ENCODE measurements at regions not wholly inside any gene's neighbourhood (a gene's known extent, or its start where the extent isn't known, plus 50 kb on each side); places are given as distances from the start of the nearest gene placed in this dataset.

DNA sequence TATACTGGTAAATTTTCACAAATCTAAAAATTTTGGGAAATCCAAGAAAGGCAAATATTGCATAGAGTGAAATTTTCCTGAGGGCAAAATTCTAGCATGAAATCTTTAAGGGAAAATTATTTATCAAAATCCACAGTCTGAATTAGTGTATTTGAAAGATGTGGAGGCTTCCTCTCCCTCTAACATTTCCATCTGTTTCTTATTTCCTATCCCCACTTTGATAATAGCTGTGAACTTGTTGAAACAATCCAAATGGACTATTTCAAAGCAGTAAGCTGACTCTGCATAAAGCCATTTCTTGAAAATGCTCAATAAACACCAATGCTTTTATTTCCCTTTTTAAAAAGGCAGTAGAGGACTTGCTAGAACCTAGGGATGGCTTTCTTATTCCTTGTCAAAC lies 107.3 kb upstream of the PABPC4L start:
- H3K36me3 ChIP-seq: no peaks in the 10 kb centered on the region
- no peak overlapping the region for H3K27ac ChIP-seq
- H3K4me1 ChIP-seq: no peaks in the 10 kb centered on the region
- no peak overlapping the region for H3K4me3 ChIP-seq
- no peaks in the 10 kb centered on the region for H3K9me3 ChIP-seq
- H3K27me3 ChIP-seq: no peaks in the 10 kb centered on the region
- ATAC-seq (ENCODE audit: low FRiP score in 2 of 2) (no peak), DNase-seq (no peak)
- TF ChIP-seq POLR2AphosphoS5 (IDR thresholded peaks at IDR 0.05): no peak

DNA sequence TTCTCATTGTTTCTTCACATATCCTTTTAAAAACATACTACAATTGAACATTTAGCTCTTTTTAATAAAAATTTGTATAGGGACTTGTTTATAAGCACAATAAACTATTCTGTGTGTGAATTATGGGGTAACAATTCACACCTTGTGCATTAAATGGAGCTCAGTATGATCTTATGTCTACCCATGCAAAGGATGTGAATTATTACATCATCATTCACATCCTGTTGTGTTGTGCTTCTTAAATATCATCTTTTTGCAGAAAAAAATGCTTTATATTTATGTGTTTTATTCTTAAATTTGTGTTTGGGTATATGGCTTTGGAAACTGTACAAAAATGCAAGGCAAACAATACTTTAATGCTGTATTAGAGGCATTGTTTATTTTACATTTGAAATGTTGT lies 96.7 kb upstream of the PABPC4L start:
- no peaks in the 10 kb centered on the region for H3K4me1 ChIP-seq
- no peak overlapping the region for H3K27ac ChIP-seq
- H3K9me3 ChIP-seq: peaks cover 0 to 5% (median 0%) of the 10 kb centered on the region in 4 donors
- ATAC-seq (ENCODE audit: low FRiP score in 2 of 2) (no peak), DNase-seq (no peak)
- TF ChIP-seq POLR2A (IDR thresholded peaks at IDR 0.05): no peak
- TF ChIP-seq POLR2AphosphoS5 (IDR thresholded peaks at IDR 0.05): no peak
- TF ChIP-seq, protein P1, sequence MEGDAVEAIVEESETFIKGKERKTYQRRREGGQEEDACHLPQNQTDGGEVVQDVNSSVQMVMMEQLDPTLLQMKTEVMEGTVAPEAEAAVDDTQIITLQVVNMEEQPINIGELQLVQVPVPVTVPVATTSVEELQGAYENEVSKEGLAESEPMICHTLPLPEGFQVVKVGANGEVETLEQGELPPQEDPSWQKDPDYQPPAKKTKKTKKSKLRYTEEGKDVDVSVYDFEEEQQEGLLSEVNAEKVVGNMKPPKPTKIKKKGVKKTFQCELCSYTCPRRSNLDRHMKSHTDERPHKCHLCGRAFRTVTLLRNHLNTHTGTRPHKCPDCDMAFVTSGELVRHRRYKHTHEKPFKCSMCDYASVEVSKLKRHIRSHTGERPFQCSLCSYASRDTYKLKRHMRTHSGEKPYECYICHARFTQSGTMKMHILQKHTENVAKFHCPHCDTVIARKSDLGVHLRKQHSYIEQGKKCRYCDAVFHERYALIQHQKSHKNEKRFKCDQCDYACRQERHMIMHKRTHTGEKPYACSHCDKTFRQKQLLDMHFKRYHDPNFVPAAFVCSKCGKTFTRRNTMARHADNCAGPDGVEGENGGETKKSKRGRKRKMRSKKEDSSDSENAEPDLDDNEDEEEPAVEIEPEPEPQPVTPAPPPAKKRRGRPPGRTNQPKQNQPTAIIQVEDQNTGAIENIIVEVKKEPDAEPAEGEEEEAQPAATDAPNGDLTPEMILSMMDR (IDR thresholded peaks at IDR 0.05): no peak
- TF ChIP-seq EP300 (IDR thresholded peaks at IDR 0.05): no peak
- no peaks in the 10 kb centered on the region for H3K27me3 ChIP-seq
- H3K36me3 ChIP-seq: no peaks in the 10 kb centered on the region
- no peak overlapping the region for H3K4me3 ChIP-seq

GRCh38 chr4:134297765-134298164 lies 96.2 kb upstream of the PABPC4L start:
- DNase-seq: no peak
- no peaks in the 10 kb centered on the region for H3K4me1 ChIP-seq
- ATAC-seq (ENCODE audit: low FRiP score in 2 of 2): no peak
- no peak overlapping the region for H3K4me3 ChIP-seq
- no peaks in the 10 kb centered on the region for H3K27me3 ChIP-seq
- no peak overlapping the region for H3K27ac ChIP-seq
- no peak for TF ChIP-seq POLR2A (IDR thresholded peaks at IDR 0.05)
- TF ChIP-seq, protein P1 (IDR thresholded peaks at IDR 0.05): no peak
- no peak for TF ChIP-seq POLR2AphosphoS5 (IDR thresholded peaks at IDR 0.05)
- no peak for TF ChIP-seq EP300 (IDR thresholded peaks at IDR 0.05)
- H3K36me3 ChIP-seq: no peaks in the 10 kb centered on the region
- H3K9me3 ChIP-seq: peaks cover 0 to 5% (median 0%) of the 10 kb centered on the region in 4 donors

DNA sequence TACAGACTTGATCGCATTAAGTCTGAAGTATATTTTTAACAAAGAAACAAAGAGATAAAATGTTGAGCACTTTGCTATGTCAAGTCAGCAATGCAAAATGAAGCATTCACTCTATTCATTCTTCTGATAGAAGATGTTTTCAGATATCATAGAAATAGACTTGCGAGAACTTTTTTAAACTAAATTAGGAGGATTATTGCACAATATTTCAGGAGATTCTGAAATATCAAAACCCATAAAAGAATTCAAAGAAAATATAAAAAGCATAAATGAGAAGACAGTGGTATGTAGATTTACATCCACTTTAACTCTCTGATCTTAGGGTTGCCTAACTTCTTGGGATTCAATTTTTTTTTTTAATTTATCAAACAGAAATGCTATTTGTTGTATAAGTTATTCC lies 81.1 kb upstream of the PABPC4L start:
- Histone ChIP-seq H3K36me3 (no peaks in the 10 kb centered on the region), H3K27me3 (no peaks in the 10 kb centered on the region), H3K27ac (no peak overlapping the region), H3K9me3 (no peaks in the 10 kb centered on the region), H3K4me3 (no peak overlapping the region), H3K4me1 (no peaks in the 10 kb centered on the region)
- TF ChIP-seq EP300 (IDR thresholded peaks at IDR 0.05): no peak
- TF ChIP-seq POLR2AphosphoS5 (IDR thresholded peaks at IDR 0.05): no peak
- TF ChIP-seq, protein P1 (IDR thresholded peaks at IDR 0.05): no peak
- no peak for TF ChIP-seq POLR2A (IDR thresholded peaks at IDR 0.05)
- 87 to 98% methylated on average over 2 of the region's 2 CpGs for WGBS, 2 donors
- ATAC-seq (ENCODE audit: low FRiP score in 2 of 2): no peak
- DNase-seq: no peak

DNA sequence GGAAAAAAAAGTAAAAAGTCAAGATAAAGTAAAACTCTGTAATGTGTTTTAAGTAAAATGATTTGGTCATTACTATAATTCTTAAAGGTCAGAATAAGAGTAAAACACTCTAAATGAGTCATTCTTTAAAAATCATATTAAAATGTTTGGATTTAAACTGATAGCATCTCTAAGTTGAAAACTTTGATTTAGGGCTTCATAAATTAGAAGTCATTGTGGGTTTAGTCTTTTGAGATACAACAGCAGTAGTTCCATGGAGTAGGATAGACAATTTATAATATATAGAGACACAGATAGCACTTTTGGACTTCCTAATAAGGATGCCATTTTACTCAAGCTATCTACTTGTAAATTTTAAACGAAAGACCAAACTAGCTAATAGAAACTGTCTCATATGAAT lies 77.1 kb upstream of the PABPC4L start:
- no peak overlapping the region for H3K27ac ChIP-seq
- no peak overlapping the region for H3K4me3 ChIP-seq
- no peaks in the 10 kb centered on the region for H3K27me3 ChIP-seq
- no peaks in the 10 kb centered on the region for H3K4me1 ChIP-seq
- no peaks in the 10 kb centered on the region for H3K36me3 ChIP-seq
- no peak for DNase-seq
- TF ChIP-seq POLR2AphosphoS5 (IDR thresholded peaks at IDR 0.05) (no peak), POLR2A (IDR thresholded peaks at IDR 0.05) (no peak)
- ATAC-seq (ENCODE audit: low FRiP score in 2 of 2): no peak
- no peaks in the 10 kb centered on the region for H3K9me3 ChIP-seq
- 70 to 85% methylated on average over 1 of the region's 1 CpG for WGBS, 2 donors

DNA sequence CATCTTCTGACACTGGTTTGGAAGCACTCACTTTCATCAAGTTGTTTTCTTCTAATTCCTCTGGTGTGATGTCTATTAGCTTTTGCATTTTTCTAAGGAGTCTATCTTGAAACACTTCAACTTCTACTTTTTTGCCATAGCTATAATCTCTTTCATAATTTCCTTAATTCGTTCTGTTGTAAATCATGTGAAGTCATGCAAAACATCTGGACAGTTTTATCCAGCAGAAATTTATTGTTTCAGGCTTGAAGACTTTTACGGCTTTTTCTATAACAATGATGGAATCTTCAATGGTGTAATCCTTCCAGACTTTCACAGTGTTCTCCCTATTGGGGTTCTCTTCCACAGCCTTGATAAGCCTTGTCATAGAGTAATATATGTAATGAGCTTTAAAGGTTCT lies 74.9 kb upstream of the PABPC4L start:
- no peak overlapping the region for H3K4me3 ChIP-seq
- TF ChIP-seq POLR2A (IDR thresholded peaks at IDR 0.05): no peak
- TF ChIP-seq, protein P1 (IDR thresholded peaks at IDR 0.05): no peak
- no peak for TF ChIP-seq EP300 (IDR thresholded peaks at IDR 0.05)
- TF ChIP-seq POLR2AphosphoS5 (IDR thresholded peaks at IDR 0.05): no peak
- WGBS, 2 donors: 82 to 85% methylated on average over 2 of the region's 2 CpGs
- DNase-seq (no peak), ATAC-seq (ENCODE audit: low FRiP score in 2 of 2) (no peak)
- H3K27me3 ChIP-seq: no peaks in the 10 kb centered on the region
- no peak overlapping the region for H3K27ac ChIP-seq
- no peaks in the 10 kb centered on the region for H3K4me1 ChIP-seq
- H3K36me3 ChIP-seq: no peaks in the 10 kb centered on the region
- no peaks in the 10 kb centered on the region for H3K9me3 ChIP-seq

Measured in upper lobe of left lung (tissue), 6 donors.